Caco-2 (cell line): ENCODE measurements at regions not wholly inside any gene's neighbourhood (a gene's known extent, or its start where the extent isn't known, plus 50 kb on each side); places are given as distances from the start of the nearest gene placed in this dataset.

Experiments used
- BruUV-seq: library from RNA; stranded (reverse); fragments of 400-500 nt; replicated peaks from 2 replicates; lab custom pipeline; 2021; lab: Mats Ljungman, UMichigan
- CTCF ChIA-PET: fragments of 300-600 bp; sonication (Branson Sonifier 250); formaldehyde crosslinking; loops from one replicate; lab custom pipeline; 2022; ENCODE audit warnings: antibody characterized with exemption; lab: Charles Lee
- POLR2A ChIA-PET: fragments of 300-600 bp; sonication (Branson Sonifier 250); formaldehyde crosslinking; loops from one replicate; lab custom pipeline; 2022; ENCODE audit warnings: antibody characterized with exemption; lab: Charles Lee
- DNase-seq, 2 experiments: peaks; one replicate each; pipeline versions ENCODE4 v3.0.0 to v3.0.0-alpha.2; 2020 to 2022
- H3K27me3 ChIP-seq: replicated peaks from 2 replicates; pipeline ENCODE4 v1.6.0; 2011; ENCODE audit warnings: low read length; ENCODE audit not compliant: control insufficient read depth, insufficient read depth
- H3K36me3 ChIP-seq: 2 replicates; pipeline ENCODE4 v1.5.1; 2011; ENCODE audit warnings: low read length; ENCODE audit not compliant: control insufficient read depth, insufficient read depth
- H3K4me1 ChIP-seq: fragments of 250-450 bp; sonication (Bioruptor Pico); 2 replicates; pipeline ENCODE4 v1.5.1; 2020; ENCODE audit warnings: mild to moderate bottlenecking
- H3K4me3 ChIP-seq: 2 replicates; pipeline ENCODE4 v1.5.1; 2011; ENCODE audit warnings: low read depth, mild to moderate bottlenecking, control low read depth, low read length
- H3K9me3 ChIP-seq: fragments of 250-450 bp; sonication (Bioruptor Pico); 2 replicates; pipeline ENCODE4 v1.5.1; 2020; ENCODE audit warnings: mild to moderate bottlenecking, moderate library complexity
- H3K27ac Mint-ChIP-seq: one replicate; pipeline ENCODE4 v1.8.0; 2022; ENCODE audit warnings: mixed read lengths; ENCODE audit not compliant: unreplicated experiment
- H3K27me3 Mint-ChIP-seq: one replicate; pipeline ENCODE4 v1.8.0; 2022; ENCODE audit warnings: mixed read lengths; ENCODE audit not compliant: insufficient read depth, unreplicated experiment
- H3K36me3 Mint-ChIP-seq: one replicate; pipeline ENCODE4 v1.8.0; 2022; ENCODE audit warnings: mild to moderate bottlenecking, mixed read lengths; ENCODE audit not compliant: insufficient read depth, unreplicated experiment
- H3K4me1 Mint-ChIP-seq: one replicate; pipeline ENCODE4 v1.8.0; 2022; ENCODE audit warnings: low read depth, mixed read lengths; ENCODE audit not compliant: unreplicated experiment
- H3K4me3 Mint-ChIP-seq: one replicate; pipeline ENCODE4 v1.8.0; 2022; ENCODE audit warnings: mild to moderate bottlenecking, moderate library complexity, mixed read lengths; ENCODE audit not compliant: unreplicated experiment
- H3K9me3 Mint-ChIP-seq: one replicate; pipeline ENCODE4 v1.8.0; 2022; ENCODE audit warnings: mixed read lengths; ENCODE audit not compliant: unreplicated experiment
- intact Hi-C: fragments of 100-400 bp; cut with micrococcal nuclease; formaldehyde crosslinking; loops from one replicate; pipeline ENCODE4 v1.10.0; 2022; ENCODE audit not compliant: unreplicated experiment
- TF ChIP-seq, protein P1 (sequence below), 2 experiments: fragments of 200-600 bp in 1 of 2; IDR thresholded peaks; 1 replicate in 1 of 2; 2 replicates in 1 of 2; pipeline versions ENCODE4 v1.5.1 to v1.8.0; 2011 to 2022; ENCODE audit warnings: antibody characterized with exemption in 1 of 2, control low read depth in 1 of 2, inconsistent platforms in 1 of 2, low read depth in 1 of 2, low read length in 1 of 2, mild to moderate bottlenecking in 1 of 2, moderate library complexity in 1 of 2; ENCODE audit not compliant: insufficient read depth in 1 of 2, severe bottlenecking in 1 of 2, unreplicated experiment in 1 of 2

DNA sequence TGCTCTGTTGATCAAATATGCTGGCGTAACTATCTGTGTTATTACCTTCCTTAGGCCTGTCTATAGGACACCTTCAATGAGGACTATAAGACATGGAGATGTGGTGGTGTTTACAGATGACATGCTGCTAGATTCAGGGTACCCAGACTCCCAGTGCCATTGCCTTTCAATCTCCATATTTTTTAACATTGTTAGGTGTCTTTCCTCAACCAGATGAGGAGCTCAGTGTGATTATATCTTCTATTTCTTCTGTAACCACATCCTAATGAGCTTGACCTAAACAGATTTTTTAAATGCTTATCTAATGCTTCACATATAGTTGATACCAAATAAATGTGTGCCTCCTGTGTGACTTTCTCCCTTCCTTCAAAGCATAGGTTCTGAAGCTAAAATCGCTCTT is 730.1 kb upstream of the NR2F2 start:
- intact Hi-C loops, result no loop called here
- ChIA-PET POLR2A (no interaction called here), CTCF (interaction anchor here (0.6 kb wide), 1 partner anchor 20 kb away, joined by 6 read pairs; no protein-coding TSS in a partner anchor)
- no peak for DNase-seq
- no TSS peak for BruUV-seq
- Histone ChIP-seq H3K4me1 (no peaks in the 10 kb centered on the region), H3K9me3 (no peaks in the 10 kb centered on the region), H3K4me3 (no peak overlapping the region), H3K27me3 (no peaks in the 10 kb centered on the region), H3K36me3 (no peaks in the 10 kb centered on the region)
- Mint-ChIP-seq H3K27me3 (no peaks in the 10 kb centered on the region), H3K36me3 (no peaks in the 10 kb centered on the region), H3K4me1 (no peaks in the 10 kb centered on the region), H3K4me3 (no peak overlapping the region), H3K27ac (no peak overlapping the region), H3K9me3 (no peaks in the 10 kb centered on the region)
- TF ChIP-seq, protein P1, sequence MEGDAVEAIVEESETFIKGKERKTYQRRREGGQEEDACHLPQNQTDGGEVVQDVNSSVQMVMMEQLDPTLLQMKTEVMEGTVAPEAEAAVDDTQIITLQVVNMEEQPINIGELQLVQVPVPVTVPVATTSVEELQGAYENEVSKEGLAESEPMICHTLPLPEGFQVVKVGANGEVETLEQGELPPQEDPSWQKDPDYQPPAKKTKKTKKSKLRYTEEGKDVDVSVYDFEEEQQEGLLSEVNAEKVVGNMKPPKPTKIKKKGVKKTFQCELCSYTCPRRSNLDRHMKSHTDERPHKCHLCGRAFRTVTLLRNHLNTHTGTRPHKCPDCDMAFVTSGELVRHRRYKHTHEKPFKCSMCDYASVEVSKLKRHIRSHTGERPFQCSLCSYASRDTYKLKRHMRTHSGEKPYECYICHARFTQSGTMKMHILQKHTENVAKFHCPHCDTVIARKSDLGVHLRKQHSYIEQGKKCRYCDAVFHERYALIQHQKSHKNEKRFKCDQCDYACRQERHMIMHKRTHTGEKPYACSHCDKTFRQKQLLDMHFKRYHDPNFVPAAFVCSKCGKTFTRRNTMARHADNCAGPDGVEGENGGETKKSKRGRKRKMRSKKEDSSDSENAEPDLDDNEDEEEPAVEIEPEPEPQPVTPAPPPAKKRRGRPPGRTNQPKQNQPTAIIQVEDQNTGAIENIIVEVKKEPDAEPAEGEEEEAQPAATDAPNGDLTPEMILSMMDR (IDR thresholded peaks at IDR 0.05; ENCODE audit: insufficient read depth in 1 of 2, low read depth in 1 of 2, low read length in 1 of 2, severe bottlenecking in 1 of 2, unreplicated experiment in 1 of 2), result no peak

DNA sequence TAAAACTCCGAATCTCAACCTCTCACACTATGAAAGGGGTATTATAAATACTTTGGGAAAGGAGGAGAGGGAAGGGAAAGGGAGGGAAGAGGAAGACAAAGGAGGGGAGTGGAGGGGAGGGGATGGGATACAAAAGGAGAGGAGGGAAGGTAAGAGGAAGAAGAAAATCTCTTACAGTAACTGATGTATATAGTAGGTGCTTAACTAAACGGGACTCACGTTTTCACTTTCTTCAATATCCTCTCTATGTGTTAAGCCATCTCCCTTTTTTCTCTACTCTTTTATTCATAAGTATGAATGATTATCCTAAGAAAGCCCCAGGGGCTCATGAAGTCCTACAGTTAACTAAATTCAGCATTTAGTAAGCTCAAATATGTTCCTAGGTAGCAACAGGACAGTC is 729.6 kb upstream of the NR2F2 start:
- Histone ChIP-seq H3K9me3 (no peaks in the 10 kb centered on the region), H3K36me3 (no peaks in the 10 kb centered on the region), H3K27me3 (no peaks in the 10 kb centered on the region), H3K4me3 (no peak overlapping the region), H3K4me1 (no peaks in the 10 kb centered on the region)
- Mint-ChIP-seq H3K36me3 (no peaks in the 10 kb centered on the region), H3K4me3 (no peak overlapping the region), H3K4me1 (no peaks in the 10 kb centered on the region), H3K9me3 (no peaks in the 10 kb centered on the region), H3K27me3 (no peaks in the 10 kb centered on the region), H3K27ac (no peak overlapping the region)
- CTCF ChIA-PET, result interaction anchor here (0.6 kb wide), 1 partner anchor 20 kb away, joined by 6 read pairs; no protein-coding TSS in a partner anchor
- intact Hi-C loops, result no loop called here
- POLR2A ChIA-PET, result no interaction called here
- TF ChIP-seq, protein P1 (IDR thresholded peaks at IDR 0.05; ENCODE audit: insufficient read depth in 1 of 2, low read depth in 1 of 2, low read length in 1 of 2, severe bottlenecking in 1 of 2, unreplicated experiment in 1 of 2), result no peak
- BruUV-seq, result no TSS peak
- DNase-seq, result no peak

DNA sequence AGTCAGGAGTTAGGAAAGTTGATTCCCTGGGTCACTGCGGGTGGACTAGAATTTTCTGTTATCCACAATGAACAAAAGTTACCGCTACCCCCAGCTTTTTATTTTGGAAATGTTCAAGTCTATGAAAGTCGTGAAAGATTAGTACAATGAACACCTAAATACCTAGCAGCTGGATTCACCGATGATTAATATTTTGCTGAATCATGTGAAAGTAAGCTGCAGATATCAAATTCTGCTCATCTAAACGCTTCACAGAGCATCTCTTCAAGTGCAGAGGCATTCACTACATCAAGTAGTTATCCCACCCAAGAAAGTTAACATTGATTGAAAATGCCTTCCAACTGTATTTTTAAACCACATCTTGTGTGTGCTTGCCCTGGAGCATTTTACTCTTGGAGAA is 729.0 kb upstream of the NR2F2 start:
- TF ChIP-seq, protein P1 (IDR thresholded peaks at IDR 0.05; ENCODE audit: insufficient read depth in 1 of 2, low read depth in 1 of 2, low read length in 1 of 2, severe bottlenecking in 1 of 2, unreplicated experiment in 1 of 2), result no peak
- Mint-ChIP-seq H3K36me3 (no peaks in the 10 kb centered on the region), H3K4me3 (no peak overlapping the region), H3K27ac (no peak overlapping the region), H3K4me1 (no peaks in the 10 kb centered on the region), H3K27me3 (no peaks in the 10 kb centered on the region), H3K9me3 (no peaks in the 10 kb centered on the region)
- CTCF ChIA-PET, result no interaction called here
- no peak overlapping the region for H3K4me3 ChIP-seq
- intact Hi-C loops, result no loop called here
- H3K36me3 ChIP-seq, result no peaks in the 10 kb centered on the region
- no peaks in the 10 kb centered on the region for H3K9me3 ChIP-seq
- no TSS peak for BruUV-seq
- H3K27me3 ChIP-seq, result no peaks in the 10 kb centered on the region
- no peak for DNase-seq
- no peaks in the 10 kb centered on the region for H3K4me1 ChIP-seq
- POLR2A ChIA-PET, result no interaction called here
